Anterior cingulate cortex (tissue), 58 donors: ENCODE measurements at regions not wholly inside any gene's neighbourhood (a gene's known extent, or its start where the extent isn't known, plus 50 kb on each side); places are given as distances from the start of the nearest gene placed in this dataset.
"Not testable (repeated sequence)": the region's sequence is repeated elsewhere in the genome, so short reads cannot be mapped to it uniquely, and the experiment has no call there.

Source experiments
- DNase-seq, 58 donors: peaks; one replicate each; lab custom pipeline; 2025; lab: John Stamatoyannopoulos, UW

DNA sequence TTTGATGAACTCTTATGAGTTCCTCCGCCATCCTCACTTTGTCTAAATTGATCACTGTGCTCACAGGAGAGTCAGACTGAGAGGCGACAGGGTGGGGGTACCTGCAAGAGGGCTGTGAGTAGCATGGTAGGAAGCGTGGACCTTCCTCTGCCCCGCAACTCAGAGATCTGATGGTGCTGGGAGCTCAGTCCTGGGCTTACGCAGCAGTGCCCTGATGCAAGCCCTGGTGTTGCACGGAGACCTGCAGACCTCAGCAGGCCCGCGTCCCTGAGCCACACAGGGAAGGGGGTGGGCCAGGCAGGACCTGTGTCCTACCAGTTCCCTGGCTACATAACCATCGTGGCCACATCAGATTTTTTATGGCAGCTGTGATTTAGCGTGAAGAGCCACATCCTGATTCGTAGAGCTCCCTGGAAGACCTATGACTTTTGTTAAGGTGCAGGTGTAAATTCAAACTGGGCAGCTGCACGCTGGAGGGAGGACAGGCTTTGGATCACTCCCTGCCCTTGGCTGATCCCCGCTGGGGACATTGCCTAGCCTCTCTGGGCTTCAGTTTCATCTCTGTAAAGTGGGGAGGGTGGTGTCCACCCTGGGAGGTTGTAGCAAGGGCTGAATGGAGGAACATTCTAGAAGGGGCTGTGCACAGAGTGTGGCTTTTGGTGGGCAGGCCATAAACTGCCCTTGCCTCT, 176.1 kb downstream of the KLF13 start:
- no peak for DNase-seq

DNA sequence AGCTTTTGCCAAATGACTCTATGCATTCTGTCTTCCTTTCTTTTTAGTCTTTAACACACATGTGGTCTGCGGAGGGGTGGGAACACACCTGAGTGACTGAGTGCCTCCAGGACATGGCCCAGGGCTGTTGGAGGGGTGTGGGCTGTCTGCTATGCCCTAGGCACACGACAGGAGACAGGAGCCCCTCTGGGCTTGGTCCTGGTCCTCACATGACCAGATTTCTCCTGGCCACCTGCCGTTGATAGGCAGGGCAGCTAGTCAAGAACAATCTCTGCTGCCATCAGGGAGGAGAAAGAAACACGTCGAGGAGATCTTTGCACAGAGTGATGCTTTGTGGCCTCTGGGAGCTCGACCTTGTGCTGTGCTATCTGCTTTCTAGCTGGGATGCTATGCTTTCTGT, 176.6 kb downstream of the KLF13 start:
- no peak for DNase-seq

DNA sequence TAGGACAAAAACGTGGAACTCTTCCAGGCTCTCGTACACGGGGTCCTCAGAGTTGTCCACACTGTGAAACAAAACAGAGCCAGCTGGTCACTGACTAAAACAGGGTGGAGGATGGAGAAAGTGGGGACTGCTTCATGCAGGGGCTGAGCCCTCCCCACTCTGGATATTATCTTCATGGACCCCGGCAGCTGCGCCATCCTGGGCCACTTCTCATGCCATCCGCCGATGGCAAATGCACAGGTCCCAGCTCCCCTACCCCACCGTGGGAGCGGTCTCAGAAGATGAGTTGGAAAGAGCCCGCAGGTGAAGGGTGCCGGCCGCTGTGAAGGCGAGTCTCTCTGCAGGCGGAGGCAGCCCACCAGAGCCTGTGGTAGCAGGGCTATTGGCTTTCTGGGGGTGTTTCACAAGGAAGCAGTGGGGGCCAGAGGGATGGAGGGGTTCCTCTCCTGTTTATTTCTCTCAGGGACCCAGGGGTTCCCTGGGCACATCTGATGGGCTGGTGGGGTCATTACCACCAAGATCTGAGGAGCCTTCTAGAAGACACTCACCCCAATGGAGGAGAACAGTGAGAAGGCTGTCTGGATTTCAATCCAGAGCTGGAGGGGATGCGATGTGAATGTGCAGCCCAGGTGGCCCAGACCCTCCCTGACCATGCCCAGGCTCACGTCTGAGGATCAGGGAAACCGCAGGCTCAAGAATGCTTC, 177.3 kb downstream of the KLF13 start:
- DNase-seq, result no peak

DNA sequence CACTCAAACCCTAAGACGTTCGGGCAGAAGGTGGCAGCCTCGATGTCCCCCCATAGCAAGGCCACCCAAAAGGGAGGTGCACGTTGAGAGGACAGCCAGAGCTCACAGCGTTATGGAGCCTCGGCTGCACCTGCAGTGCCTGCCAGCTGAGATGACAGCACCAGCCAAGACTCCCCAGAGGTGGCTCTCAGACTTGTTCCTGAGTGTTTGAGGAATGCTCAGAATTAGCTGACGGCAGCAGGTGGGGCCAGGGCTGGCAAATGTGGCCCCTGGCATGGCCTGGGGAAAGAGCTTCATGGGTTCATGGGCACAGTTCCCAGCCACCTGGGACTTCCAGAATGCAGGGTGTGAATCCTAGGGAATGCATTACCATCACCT, 177.8 kb downstream of the KLF13 start:
- no peak for DNase-seq

GRCh38 chr15:31507573-31507972, 180.9 kb downstream of the KLF13 start:
- not testable (repeated sequence) for DNase-seq

- no peak for DNase-seq
Observed at GRCh38 chr15:31508656-31509055, 182.0 kb downstream of the KLF13 start.

- no peak for DNase-seq
Observed at GRCh38 chr15:31510057-31510456, 183.4 kb downstream of the KLF13 start.

GRCh38 chr15:31511707-31512310, 185.2 kb downstream of the KLF13 start:
- no peak for DNase-seq

DNA sequence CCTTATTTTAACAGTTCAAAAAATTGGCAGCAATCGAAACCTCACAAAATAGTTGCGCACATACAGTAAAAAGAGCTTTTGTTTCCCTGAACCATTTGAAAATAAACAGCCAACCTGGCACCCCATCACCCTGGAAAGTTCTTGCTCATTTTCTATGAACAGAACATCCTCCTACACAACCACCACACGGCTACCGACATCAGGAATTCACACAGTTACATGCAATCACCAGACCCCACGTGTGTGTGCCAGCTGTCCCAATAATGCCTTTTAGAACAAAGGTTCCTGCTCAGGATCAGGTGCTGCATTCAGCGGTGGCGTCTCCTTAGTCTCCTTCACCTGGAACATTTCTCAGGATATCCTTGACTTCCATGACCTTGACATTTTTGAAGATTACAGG, 186.5 kb downstream of the KLF13 start:
- DNase-seq, result no peak

GRCh38 chr15:31516440-31516839, 189.8 kb downstream of the KLF13 start:
- no peak for DNase-seq

GRCh38 chr15:31516874-31517273, 190.2 kb downstream of the KLF13 start:
- no peak for DNase-seq

- DNase-seq, result no peak
Observed at GRCh38 chr15:31517711-31518110, 191.1 kb downstream of the KLF13 start.

DNA sequence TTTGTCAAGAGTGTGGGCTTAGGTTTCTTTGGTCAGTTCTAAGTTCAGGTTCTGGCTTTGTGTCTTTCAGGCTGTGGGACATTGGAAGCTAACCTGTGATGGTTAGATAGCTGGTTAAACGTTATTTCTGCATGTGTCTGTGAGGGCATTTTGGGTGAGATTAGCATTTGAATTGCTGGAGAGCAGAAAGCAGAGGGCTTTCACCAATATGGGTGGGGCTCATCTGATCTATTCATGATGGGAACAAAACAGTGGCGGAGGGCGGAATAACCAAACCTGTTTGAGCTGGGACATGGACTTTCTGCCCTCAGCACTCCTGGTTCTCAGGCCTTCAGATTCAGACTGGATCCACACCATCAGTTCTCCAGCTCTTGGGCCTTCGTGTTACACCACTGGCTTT, 195.4 kb downstream of the KLF13 start:
- DNase-seq, result no peak

- DNase-seq, result no peak
Observed at GRCh38 chr15:31523027-31523654, 196.5 kb downstream of the KLF13 start.

- DNase-seq, result no peak
Observed at GRCh38 chr15:31523655-31524049, 197.0 kb downstream of the KLF13 start.

GRCh38 chr15:31525185-31525695, 198.6 kb downstream of the KLF13 start:
- no peak for DNase-seq

DNA sequence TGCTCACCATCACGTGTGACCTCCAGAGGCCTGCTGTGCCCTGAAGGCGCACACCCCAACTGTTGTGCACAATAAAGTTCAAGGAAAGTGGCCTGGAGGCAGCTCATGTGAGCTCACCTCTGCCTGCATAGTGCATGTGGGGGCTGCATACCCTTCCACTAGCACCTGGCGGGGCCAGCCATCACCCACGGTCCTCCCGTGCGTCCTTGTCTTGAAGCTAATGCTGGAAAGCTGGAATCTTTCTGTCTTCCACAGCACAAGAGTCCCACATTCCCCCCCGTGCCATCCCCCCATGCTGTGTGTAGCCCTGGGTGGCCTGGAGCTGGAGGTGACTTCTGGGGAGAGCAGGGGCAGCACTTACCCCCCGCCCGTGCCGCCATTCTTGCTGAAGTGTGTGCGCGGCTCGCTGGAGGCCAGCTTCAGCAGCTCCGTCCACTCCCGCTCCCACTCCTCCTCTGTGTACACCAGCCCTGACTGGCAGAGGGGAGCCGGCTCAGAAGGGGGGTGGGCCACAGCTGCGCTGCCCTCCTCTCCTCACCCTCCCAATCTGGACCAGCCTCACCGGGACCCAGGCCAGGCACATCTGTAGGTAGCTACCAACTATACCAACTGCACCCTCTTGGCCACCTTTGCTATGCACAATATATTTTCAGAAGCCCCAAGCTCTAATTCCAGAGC, 199.5 kb downstream of the KLF13 start:
- no peak for DNase-seq

DNA sequence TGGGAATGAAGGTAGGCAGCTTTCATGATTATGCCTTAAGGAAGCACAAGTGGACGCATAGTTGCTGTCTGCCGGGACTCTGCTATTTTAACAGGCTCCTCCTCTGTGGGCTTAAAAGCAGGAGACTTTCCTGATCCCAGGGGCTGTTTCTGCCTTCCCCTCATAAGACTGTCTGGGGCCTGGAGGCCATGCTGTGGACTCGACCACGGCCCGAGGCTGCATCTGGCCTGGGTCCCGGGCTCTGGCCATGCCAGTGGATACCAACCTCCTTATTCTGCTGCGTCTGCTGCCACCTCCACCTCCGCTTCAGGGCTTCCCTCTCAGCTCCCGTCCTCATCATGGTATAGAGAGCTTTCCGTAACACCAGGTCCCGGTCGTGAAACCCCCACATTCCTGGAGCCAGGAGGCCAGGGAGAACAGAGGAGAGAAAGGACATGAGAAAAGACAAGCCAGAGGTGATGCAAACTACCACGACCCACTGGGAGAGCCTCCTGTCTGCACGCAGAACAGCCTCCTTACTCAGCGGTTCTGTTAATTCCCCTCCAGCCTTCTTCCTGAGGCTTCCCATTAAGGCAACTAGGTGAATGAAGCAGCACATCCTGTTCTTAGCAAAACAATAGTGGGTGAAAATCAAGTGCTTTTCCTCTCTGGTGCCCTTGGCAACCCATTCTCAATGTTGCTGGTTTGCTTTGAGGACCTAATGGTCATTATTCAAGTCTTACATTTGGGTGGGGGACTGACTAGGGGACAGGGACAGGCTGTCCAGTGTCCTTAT, 200.5 kb downstream of the KLF13 start:
- no peak for DNase-seq

GRCh38 chr15:31528846-31529245, 202.2 kb downstream of the KLF13 start:
- DNase-seq, result peak in 14 of 58 donors; percentile 9 to 63 (median 31)
